HFF-Myc (cell line): ENCODE measurements at regions not wholly inside any gene's neighbourhood (a gene's known extent, or its start where the extent isn't known, plus 50 kb on each side); places are given as distances from the start of the nearest gene placed in this dataset.

Source experiments
- DNase-seq: peaks from one replicate; pipeline ENCODE4 v3.0.0-alpha.2; 2011; ENCODE audit warnings: low read depth; ENCODE audit errors: extremely low read depth
- H3K4me3 ChIP-seq: replicated peaks from 2 replicates; pipeline ENCODE4 v1.5.1; 2011; ENCODE audit warnings: low read depth, mild to moderate bottlenecking, control low read depth, low read length
- TF ChIP-seq, protein P1 (sequence below): IDR thresholded peaks from 2 replicates; pipeline ENCODE4 v1.5.1; 2012; ENCODE audit warnings: mild to moderate bottlenecking, low read depth, low read length, control low read depth; ENCODE audit errors: missing control alignments

DNA sequence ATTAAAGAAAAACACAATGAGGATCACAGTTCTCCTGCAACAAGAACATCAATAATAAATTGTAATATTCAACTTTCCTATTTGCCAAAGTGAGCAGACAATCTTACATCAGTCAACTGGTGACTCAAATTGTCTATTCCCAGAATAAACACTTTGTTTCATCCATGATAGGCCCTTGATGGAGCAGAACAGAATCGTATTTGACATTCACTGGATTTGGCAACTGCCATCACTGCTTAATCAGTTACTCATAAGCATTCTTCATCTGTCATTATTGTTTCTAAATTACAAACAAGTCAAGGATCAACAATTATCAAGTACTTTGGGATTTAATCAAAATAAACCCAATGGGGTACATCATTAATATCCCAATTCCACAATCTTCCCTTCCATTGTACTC lies 398.4 kb downstream of the GABRG2 start:
- TF ChIP-seq, protein P1, sequence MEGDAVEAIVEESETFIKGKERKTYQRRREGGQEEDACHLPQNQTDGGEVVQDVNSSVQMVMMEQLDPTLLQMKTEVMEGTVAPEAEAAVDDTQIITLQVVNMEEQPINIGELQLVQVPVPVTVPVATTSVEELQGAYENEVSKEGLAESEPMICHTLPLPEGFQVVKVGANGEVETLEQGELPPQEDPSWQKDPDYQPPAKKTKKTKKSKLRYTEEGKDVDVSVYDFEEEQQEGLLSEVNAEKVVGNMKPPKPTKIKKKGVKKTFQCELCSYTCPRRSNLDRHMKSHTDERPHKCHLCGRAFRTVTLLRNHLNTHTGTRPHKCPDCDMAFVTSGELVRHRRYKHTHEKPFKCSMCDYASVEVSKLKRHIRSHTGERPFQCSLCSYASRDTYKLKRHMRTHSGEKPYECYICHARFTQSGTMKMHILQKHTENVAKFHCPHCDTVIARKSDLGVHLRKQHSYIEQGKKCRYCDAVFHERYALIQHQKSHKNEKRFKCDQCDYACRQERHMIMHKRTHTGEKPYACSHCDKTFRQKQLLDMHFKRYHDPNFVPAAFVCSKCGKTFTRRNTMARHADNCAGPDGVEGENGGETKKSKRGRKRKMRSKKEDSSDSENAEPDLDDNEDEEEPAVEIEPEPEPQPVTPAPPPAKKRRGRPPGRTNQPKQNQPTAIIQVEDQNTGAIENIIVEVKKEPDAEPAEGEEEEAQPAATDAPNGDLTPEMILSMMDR, result no peak
- no peak for DNase-seq
- H3K4me3 ChIP-seq, result no peak overlapping the region

DNA sequence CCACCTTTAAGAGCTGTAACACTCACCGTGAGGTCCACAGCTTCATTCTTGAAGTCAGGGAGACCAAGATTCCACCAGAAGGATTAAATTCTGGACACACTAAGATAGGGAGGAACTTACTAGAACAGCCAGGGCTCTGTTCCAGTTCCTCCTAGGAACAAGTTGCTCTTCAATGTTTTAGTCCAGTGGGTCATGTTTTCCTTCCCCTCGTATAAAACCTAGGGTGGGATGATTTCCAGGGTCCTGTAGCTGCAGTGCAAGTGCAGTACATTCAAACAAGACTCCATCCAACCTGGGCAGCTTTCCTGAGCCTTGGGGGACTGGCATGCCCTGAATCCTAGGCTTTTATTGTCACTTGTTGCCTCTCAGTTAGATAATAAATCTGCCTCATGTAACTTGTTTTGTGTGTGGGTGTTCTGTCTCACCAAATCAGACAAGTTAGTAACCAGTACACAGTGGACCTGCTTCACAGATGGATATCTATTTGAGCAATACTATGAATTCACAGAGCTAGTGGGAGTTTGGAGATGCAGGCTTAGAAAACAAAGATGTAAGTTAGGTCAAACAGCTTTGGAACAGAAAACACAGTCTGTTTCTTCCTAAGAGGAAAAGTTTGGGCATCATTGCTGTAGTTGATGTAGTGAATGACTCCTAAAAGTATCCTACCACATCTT lies 405.6 kb downstream of the GABRG2 start:
- H3K4me3 ChIP-seq, result no peak overlapping the region
- no peak for DNase-seq
- TF ChIP-seq, protein P1, result no peak

DNA sequence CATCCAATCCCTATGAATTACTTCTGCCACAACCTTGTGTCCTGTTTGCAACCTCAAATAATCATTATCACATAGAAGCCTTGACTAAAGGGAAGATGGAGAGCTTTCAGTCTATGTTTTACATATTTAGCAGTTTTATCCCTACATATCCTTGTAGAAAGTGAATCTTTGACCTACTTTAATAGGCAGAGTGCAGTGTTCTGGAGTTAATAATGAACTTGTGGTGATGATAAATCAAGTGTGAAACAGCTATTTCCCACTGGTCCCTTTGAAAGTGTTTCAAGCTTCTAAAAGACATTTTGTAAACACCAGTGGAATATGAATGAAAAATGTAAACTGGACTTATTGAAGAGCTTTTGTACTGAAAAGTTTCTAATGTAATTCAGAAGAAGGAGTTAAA lies 406.7 kb downstream of the GABRG2 start:
- TF ChIP-seq, protein P1, result no peak

DNA sequence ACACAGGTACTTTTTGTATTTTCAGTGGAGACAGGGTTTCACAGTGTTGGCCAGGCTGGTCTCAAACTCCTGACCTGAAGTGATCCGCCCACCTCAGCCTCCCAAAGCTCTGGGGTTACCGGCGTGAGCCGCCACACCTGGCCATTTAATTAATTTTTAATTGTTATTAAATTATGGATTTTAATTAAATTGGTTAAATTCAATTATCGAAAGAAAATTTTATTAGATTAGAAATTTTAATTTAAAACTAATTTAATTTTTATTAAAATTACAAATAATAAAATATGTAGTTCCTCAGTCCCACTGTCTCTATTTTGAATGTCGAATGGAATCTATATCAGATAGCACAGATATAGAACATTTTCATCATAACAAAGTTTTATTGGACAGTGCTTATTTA lies 416.5 kb downstream of the GABRG2 start:
- H3K4me3 ChIP-seq, result no peak overlapping the region
- TF ChIP-seq, protein P1, result no peak
- DNase-seq, result no peak

More for the DNA sequence above, 406.7 kb downstream of the GABRG2 start:
- DNase-seq, result no peak
- no peak overlapping the region for H3K4me3 ChIP-seq

DNA sequence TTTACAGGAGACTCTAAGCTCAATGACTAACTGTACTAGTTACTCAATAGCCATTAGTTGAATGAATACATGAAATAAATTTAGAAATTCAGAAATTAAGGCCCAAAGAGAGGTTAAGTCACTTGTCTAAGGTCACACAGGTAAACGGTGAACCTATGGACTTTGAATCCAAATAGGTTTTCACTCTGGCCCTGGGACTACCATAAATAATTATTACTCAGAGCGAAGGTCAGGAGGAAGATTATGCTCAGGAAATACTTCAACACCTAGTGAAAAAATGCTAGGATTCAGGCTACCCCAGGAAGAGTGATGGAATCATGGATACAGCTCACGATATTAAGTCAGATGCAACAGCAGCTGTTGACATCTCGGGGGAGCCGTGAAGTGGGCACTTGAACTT lies 417.4 kb downstream of the GABRG2 start:
- H3K4me3 ChIP-seq, result no peak overlapping the region
- TF ChIP-seq, protein P1, result no peak
- no peak for DNase-seq

DNA sequence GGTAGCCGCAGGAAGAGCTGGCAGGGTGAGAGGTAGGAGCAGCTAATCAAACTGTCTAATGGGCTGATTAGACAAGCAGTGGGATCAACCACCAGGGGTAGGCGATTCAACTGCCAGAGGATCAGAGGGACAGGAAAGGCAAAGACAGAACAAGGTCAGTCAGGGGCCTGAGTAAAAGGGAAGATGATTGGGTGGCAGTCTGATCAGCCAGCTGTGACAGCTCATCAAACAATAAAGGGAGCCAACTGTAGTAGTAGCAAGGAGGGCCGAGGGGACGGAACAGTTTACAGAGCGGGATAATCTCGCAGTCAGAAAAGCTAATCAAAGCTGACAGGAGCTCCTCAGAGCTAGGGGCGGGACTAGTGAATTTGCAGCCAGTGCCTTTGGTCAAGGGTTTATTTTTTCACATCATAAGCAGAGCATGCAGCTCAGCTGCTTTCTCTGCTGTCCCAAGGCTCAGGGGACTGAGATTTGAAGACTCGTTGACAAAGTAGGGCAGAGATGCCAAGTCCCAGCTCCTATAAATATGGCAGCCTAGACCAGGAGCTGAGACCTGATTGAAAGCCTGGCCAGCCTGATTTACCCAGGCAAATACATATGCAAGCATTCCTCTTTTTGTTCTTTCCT lies 418.2 kb downstream of the GABRG2 start:
- TF ChIP-seq, protein P1, result no peak
- H3K4me3 ChIP-seq, result no peak overlapping the region
- no peak for DNase-seq
